K562 (cell line): ENCODE measurements at regions not wholly inside any gene's neighbourhood (a gene's known extent, or its start where the extent isn't known, plus 50 kb on each side); places are given as distances from the start of the nearest gene placed in this dataset.
A peak's percentile ranks its signal among the peaks of the same experiment; 100 is the strongest.

Experiments used
- ATAC-seq: fragments of 200-7000 bp; cut with Tn5 transposase; 3 replicates; pipeline ENCODE4 v1.9.1; 2020; ENCODE audit warnings: moderate library complexity
- BruUV-seq: library from RNA; stranded (reverse); fragments of 400-500 nt; replicated peaks from 2 replicates; lab custom pipeline; 2021; lab: Mats Ljungman, UMichigan
- CTCF ChIA-PET: fragments of 300-600 bp; formaldehyde crosslinking; extraction: SDS; loops from one replicate; lab custom pipeline; 2021; ENCODE audit warnings: low intra/inter-chr PET ratio; lab: Yijun Ruan, JAX
- POLR2A ChIA-PET: fragments of 300-600, 350-650 bp; sonication (Branson Sonifier 250); formaldehyde crosslinking; extraction: SDS; loops from one replicate; lab custom pipeline; 2021; ENCODE audit warnings: antibody characterized with exemption, inconsistent platforms; lab: Yijun Ruan, JAX
- DNase-seq, 4 experiments: peaks; one replicate each; pipeline versions ENCODE4 v3.0.0 to v3.0.0-alpha.2; 2011 to 2018; ENCODE audit warnings: low spot score in 3 of 4, mixed read lengths in 3 of 4; ENCODE audit errors: extremely low read depth in 1 of 4
- FAIRE-seq: peaks from 2 replicates; lab custom pipeline; 2011; peaks lifted over from hg19 to GRCh38; lab: Jason Lieb, UNC
- H2AFZ ChIP-seq: 2 replicates; pipeline ENCODE4 v1.6.0; 2011; ENCODE audit warnings: low read depth, low read length, control low read depth, inconsistent platforms
- H3K27ac ChIP-seq: fragments of 200-600 bp; 3 replicates; pipeline ENCODE4 v1.8.0; 2011; ENCODE audit warnings: low read depth, mild to moderate bottlenecking, control low read depth, inconsistent platforms, low read length, moderate library complexity, mixed read lengths; ENCODE audit errors: extremely low read depth
- H3K27me3 ChIP-seq, 2 experiments: fragments of 300-600 bp in 1 of 2; 2 replicates in 1 of 2; 3 replicates in 1 of 2; pipeline versions ENCODE4 v1.6.0 to v1.8.0; 2011; ENCODE audit warnings: inconsistent platforms in 2 of 2, low read length in 2 of 2, mild to moderate bottlenecking in 1 of 2, mixed read lengths in 1 of 2, moderate library complexity in 1 of 2; ENCODE audit not compliant: control insufficient read depth in 2 of 2, insufficient read depth in 2 of 2
- H3K36me3 ChIP-seq: fragments of 300-600 bp; 3 replicates; pipeline ENCODE4 v1.8.0; 2011; ENCODE audit warnings: mild to moderate bottlenecking, low read length, inconsistent platforms; ENCODE audit not compliant: control insufficient read depth, insufficient read depth
- H3K4me1 ChIP-seq, 2 experiments: fragments of 200-600 bp in 1 of 2; replicated peaks in 1 of 2; 2 replicates in 1 of 2; 3 replicates in 1 of 2; pipeline versions ENCODE4 v1.5.1 to v1.8.0; 2011; ENCODE audit warnings: inconsistent platforms in 2 of 2, low read length in 2 of 2, mild to moderate bottlenecking in 1 of 2, mixed read lengths in 1 of 2, moderate library complexity in 1 of 2; ENCODE audit not compliant: control insufficient read depth in 2 of 2, insufficient read depth in 2 of 2
- H3K4me2 ChIP-seq: 2 replicates; pipeline ENCODE4 v1.6.1; 2011; ENCODE audit warnings: low read length, control low read depth, inconsistent platforms, mixed read lengths; ENCODE audit not compliant: insufficient read depth
- H3K4me3 ChIP-seq: fragments of 200-600 bp; sonication (generic), shearing (Covaris generic); 2 replicates; pipeline ENCODE4 v1.5.1; 2016; ENCODE audit warnings: control low read depth, inconsistent platforms
- H3K79me2 ChIP-seq: fragments of 200-600 bp; 3 replicates; pipeline ENCODE4 v1.8.0; 2011; ENCODE audit warnings: low read length, inconsistent platforms; ENCODE audit not compliant: control insufficient read depth, insufficient read depth
- H3K9ac ChIP-seq, 2 experiments: 2 replicates each; pipeline versions ENCODE4 v1.6.0 to v1.6.1; 2011; ENCODE audit warnings: low read depth in 2 of 2, low read length in 2 of 2, control low read depth in 1 of 2, inconsistent platforms in 1 of 2, mild to moderate bottlenecking in 1 of 2, mixed read lengths in 1 of 2; ENCODE audit not compliant: insufficient read depth in 1 of 2
- H3K9me1 ChIP-seq: one replicate; pipeline ENCODE4 v1.6.0; 2011; ENCODE audit warnings: inconsistent platforms, mild to moderate bottlenecking, low read length, moderate library complexity; ENCODE audit not compliant: control insufficient read depth, insufficient read depth
- H3K9me3 ChIP-seq: replicated peaks from 2 replicates; pipeline ENCODE4 v1.5.1; 2011; ENCODE audit warnings: low read depth, low read length, inconsistent platforms; ENCODE audit not compliant: control insufficient read depth, insufficient read depth
- H4K20me1 ChIP-seq: replicated peaks from 2 replicates; pipeline ENCODE4 v1.6.1; 2011; ENCODE audit warnings: low read length, inconsistent platforms, mixed read lengths; ENCODE audit not compliant: control insufficient read depth, insufficient read depth
- CBFA2T2 ChIP-seq: fragments of 450-650 bp; conservative IDR thresholded peaks from 2 replicates; pipeline ENCODE4 v1.6.1; 2017; ENCODE audit warnings: mild to moderate bottlenecking
- DIDO1 ChIP-seq: fragments of 450-650 bp; IDR thresholded peaks from 2 replicates; pipeline ENCODE4 v1.6.1; 2016; ENCODE audit warnings: low read depth, missing biosample characterization, missing genetic modification characterization
- FOXJ2 ChIP-seq: fragments of 200-800 bp; sonication (Bioruptor generic); IDR thresholded peaks from 2 replicates; pipeline ENCODE4 v1.6.1; 2016; ENCODE audit warnings: missing genetic modification characterization, missing compliant biosample characterization
- NCOR1 ChIP-seq: fragments of 450-650 bp; IDR thresholded peaks from 2 replicates; pipeline ENCODE4 v1.6.1; 2016; ENCODE audit warnings: mild to moderate bottlenecking, moderate library complexity
- SMARCB1 ChIP-seq: IDR thresholded peaks from 2 replicates; pipeline ENCODE4 v1.6.1; 2011; ENCODE audit warnings: improper control_type of control experiment, low read depth; ENCODE audit not compliant: insufficient read length
- TAL1 ChIP-seq: fragments of 450-650 bp; IDR thresholded peaks from 2 replicates; pipeline ENCODE4 v1.6.1; 2016; ENCODE audit warnings: mild to moderate bottlenecking
- TEAD4 ChIP-seq, 2 experiments: sonication (generic) in 1 of 2; formaldehyde crosslinking in 1 of 2; IDR thresholded peaks; 2 replicates each; pipeline versions ENCODE4 v1.6.1 to v1.8.0; 2012 to 2022; ENCODE audit warnings: borderline replicate concordance in 1 of 2, inconsistent platforms in 1 of 2, low read length in 1 of 2, mild to moderate bottlenecking in 1 of 2, missing genetic modification reagents in 1 of 2
- ZNF239 ChIP-seq: fragments of 250-450 bp; sonication (Bioruptor Pico); IDR thresholded peaks from 2 replicates; pipeline ENCODE4 v1.4.0; 2020; ENCODE audit warnings: mild to moderate bottlenecking
- WGBS: fragments of 100-300 bp; shearing (Covaris generic); methylation state at CpG from one replicate; pipeline ENCODE4 v1.1.6; 2016; ENCODE audit warnings: low coverage, mixed read lengths; ENCODE audit not compliant: insufficient coverage; ENCODE audit errors: missing lambda C conversion rate; 5-methylcytosine and 5-hydroxymethylcytosine counted together
- in situ Hi-C: fragments of 300-500 bp; cut with MboI; formaldehyde crosslinking; loops from 4 replicates; pipeline ENCODE4 v1.15.0; 2018; ENCODE audit warnings: inconsistent platforms, mixed read lengths
- intact Hi-C: fragments of 100-400 bp; cut with micrococcal nuclease; formaldehyde crosslinking; loops from 2 replicates; pipeline ENCODE4 v1.14.2; 2022
- TF ChIP-seq, protein P1 (sequence below): sonication (generic); formaldehyde crosslinking; IDR thresholded peaks from 2 replicates; pipeline ENCODE4 v1.8.1; 2023; ENCODE audit warnings: mild to moderate bottlenecking, missing genetic modification reagents
- TF ChIP-seq, protein P2 (sequence below): sonication (generic); formaldehyde crosslinking; IDR thresholded peaks from 2 replicates; pipeline ENCODE4 v1.8.0; 2023; ENCODE audit warnings: missing genetic modification reagents, mild to moderate bottlenecking, borderline replicate concordance

- TF ChIP-seq, protein P1, sequence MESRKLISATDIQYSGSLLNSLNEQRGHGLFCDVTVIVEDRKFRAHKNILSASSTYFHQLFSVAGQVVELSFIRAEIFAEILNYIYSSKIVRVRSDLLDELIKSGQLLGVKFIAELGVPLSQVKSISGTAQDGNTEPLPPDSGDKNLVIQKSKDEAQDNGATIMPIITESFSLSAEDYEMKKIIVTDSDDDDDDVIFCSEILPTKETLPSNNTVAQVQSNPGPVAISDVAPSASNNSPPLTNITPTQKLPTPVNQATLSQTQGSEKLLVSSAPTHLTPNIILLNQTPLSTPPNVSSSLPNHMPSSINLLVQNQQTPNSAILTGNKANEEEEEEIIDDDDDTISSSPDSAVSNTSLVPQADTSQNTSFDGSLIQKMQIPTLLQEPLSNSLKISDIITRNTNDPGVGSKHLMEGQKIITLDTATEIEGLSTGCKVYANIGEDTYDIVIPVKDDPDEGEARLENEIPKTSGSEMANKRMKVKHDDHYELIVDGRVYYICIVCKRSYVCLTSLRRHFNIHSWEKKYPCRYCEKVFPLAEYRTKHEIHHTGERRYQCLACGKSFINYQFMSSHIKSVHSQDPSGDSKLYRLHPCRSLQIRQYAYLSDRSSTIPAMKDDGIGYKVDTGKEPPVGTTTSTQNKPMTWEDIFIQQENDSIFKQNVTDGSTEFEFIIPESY (CRISPR knock-in tag): no peak
- TF ChIP-seq, protein P2, sequence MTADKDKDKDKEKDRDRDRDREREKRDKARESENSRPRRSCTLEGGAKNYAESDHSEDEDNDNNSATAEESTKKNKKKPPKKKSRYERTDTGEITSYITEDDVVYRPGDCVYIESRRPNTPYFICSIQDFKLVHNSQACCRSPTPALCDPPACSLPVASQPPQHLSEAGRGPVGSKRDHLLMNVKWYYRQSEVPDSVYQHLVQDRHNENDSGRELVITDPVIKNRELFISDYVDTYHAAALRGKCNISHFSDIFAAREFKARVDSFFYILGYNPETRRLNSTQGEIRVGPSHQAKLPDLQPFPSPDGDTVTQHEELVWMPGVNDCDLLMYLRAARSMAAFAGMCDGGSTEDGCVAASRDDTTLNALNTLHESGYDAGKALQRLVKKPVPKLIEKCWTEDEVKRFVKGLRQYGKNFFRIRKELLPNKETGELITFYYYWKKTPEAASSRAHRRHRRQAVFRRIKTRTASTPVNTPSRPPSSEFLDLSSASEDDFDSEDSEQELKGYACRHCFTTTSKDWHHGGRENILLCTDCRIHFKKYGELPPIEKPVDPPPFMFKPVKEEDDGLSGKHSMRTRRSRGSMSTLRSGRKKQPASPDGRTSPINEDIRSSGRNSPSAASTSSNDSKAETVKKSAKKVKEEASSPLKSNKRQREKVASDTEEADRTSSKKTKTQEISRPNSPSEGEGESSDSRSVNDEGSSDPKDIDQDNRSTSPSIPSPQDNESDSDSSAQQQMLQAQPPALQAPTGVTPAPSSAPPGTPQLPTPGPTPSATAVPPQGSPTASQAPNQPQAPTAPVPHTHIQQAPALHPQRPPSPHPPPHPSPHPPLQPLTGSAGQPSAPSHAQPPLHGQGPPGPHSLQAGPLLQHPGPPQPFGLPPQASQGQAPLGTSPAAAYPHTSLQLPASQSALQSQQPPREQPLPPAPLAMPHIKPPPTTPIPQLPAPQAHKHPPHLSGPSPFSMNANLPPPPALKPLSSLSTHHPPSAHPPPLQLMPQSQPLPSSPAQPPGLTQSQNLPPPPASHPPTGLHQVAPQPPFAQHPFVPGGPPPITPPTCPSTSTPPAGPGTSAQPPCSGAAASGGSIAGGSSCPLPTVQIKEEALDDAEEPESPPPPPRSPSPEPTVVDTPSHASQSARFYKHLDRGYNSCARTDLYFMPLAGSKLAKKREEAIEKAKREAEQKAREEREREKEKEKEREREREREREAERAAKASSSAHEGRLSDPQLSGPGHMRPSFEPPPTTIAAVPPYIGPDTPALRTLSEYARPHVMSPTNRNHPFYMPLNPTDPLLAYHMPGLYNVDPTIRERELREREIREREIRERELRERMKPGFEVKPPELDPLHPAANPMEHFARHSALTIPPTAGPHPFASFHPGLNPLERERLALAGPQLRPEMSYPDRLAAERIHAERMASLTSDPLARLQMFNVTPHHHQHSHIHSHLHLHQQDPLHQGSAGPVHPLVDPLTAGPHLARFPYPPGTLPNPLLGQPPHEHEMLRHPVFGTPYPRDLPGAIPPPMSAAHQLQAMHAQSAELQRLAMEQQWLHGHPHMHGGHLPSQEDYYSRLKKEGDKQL (CRISPR knock-in tag): no peak
These were observed 222.1 kb downstream of the NUAK1 start (continued) for GRCh38 chr12:105916760-105917039.

GRCh38 chr12:105920161-105920684 is 218.5 kb downstream of the NUAK1 start:
- FAIRE-seq (no peak), ATAC-seq (peak; percentile 60), DNase-seq (peak in 1 of 4 experiments; percentile 34)
- BruUV-seq: no TSS peak
- in situ Hi-C loops (no loop called here), intact Hi-C loops (no loop called here)
- ChIA-PET POLR2A (interaction anchor here (0.7 to 1.0 kb wide), 2 partner anchors 11 kb away, joined by 3 read pairs; no protein-coding TSS in a partner anchor), CTCF (interaction anchor here (0.6 kb wide), 1 partner anchor 1208 kb away, joined by 3 read pairs; no protein-coding TSS in a partner anchor)
- Histone ChIP-seq H3K4me2 (no peak overlapping the region), H3K4me3 (no peak overlapping the region), H4K20me1 (no peaks in the 10 kb centered on the region), H3K79me2 (no peaks in the 10 kb centered on the region), H2AFZ (no peak overlapping the region), H3K36me3 (no peaks in the 10 kb centered on the region), H3K4me1 (no peaks in the 10 kb centered on the region), H3K27ac (no peak overlapping the region), H3K9me3 (no peaks in the 10 kb centered on the region), H3K9me1 (no peaks in the 10 kb centered on the region), H3K9ac (no peak overlapping the region), H3K27me3 (no peaks in the 10 kb centered on the region)
- WGBS: 9% methylated on average over 4 of the region's 4 CpGs
- TF ChIP-seq FOXJ2 (peak; percentile 38; the same call in 1 of the 2 replicates), ZNF239 (CRISPR knock-in tag) (no peak), DIDO1 (tag) (no peak), TAL1 (peak; percentile 59; the same call in 1 of the 2 replicates), NCOR1 (peak; percentile 51; the same call in 1 of the 2 replicates), SMARCB1 (no peak), TEAD4 (IDR thresholded peaks at IDR 0.05; ENCODE audit: low read length) (peak; percentile 30; the same call in 1 of the 2 replicates), TEAD4 (CRISPR knock-in tag; IDR thresholded peaks at IDR 0.05; ENCODE audit: borderline replicate concordance) (no peak), CBFA2T2 (peak; percentile 36; the same call in 1 of the 2 replicates)
